SIG-M5 (cell line): ENCODE measurements at regions not wholly inside any gene's neighbourhood (a gene's known extent, or its start where the extent isn't known, plus 50 kb on each side); places are given as distances from the start of the nearest gene placed in this dataset.

ENCODE experiments used
- DNase-seq: peaks from one replicate; lab custom pipeline; 2025; lab: John Stamatoyannopoulos, UW

- no peak for DNase-seq
Measured at GRCh38 chr17:77364941-77365583, 224.3 kb downstream of the SEC14L1 start.

GRCh38 chr17:77365584-77366186 is 224.9 kb downstream of the SEC14L1 start:
- no peak for DNase-seq

GRCh38 chr17:77366206-77366557 is 225.4 kb downstream of the SEC14L1 start:
- no peak for DNase-seq

GRCh38 chr17:77366558-77367245 is 225.9 kb downstream of the SEC14L1 start:
- no peak for DNase-seq

- no peak for DNase-seq
Measured at GRCh38 chr17:77369544-77369971, 228.8 kb downstream of the SEC14L1 start.

- DNase-seq: no peak
Measured at GRCh38 chr17:77370586-77370985, 229.8 kb downstream of the SEC14L1 start.

- no peak for DNase-seq
Measured at GRCh38 chr17:77371117-77371887, 230.5 kb downstream of the SEC14L1 start.

GRCh38 chr17:77371888-77372443 is 231.2 kb downstream of the SEC14L1 start:
- DNase-seq: no peak

- no peak for DNase-seq
Measured at GRCh38 chr17:77372444-77373298, 231.9 kb downstream of the SEC14L1 start.

GRCh38 chr17:77373299-77374169 is 232.8 kb downstream of the SEC14L1 start:
- no peak for DNase-seq

- DNase-seq: no peak
Measured at GRCh38 chr17:77374170-77374936, 233.6 kb downstream of the SEC14L1 start.

- no peak for DNase-seq
Measured at GRCh38 chr17:77375108-77375916, 234.5 kb downstream of the SEC14L1 start.

- DNase-seq: no peak
Measured at GRCh38 chr17:77375917-77376651, 235.3 kb downstream of the SEC14L1 start.

- no peak for DNase-seq
Measured at GRCh38 chr17:77376795-77377709, 236.3 kb downstream of the SEC14L1 start.

- no peak for DNase-seq
Measured at GRCh38 chr17:77377710-77378235, 237.0 kb downstream of the SEC14L1 start.

- DNase-seq: no peak
Measured at GRCh38 chr17:77378318-77379064, 237.7 kb downstream of the SEC14L1 start.
